SH-SY5Y (cell line): ENCODE measurements at regions not wholly inside any gene's neighbourhood (a gene's known extent, or its start where the extent isn't known, plus 50 kb on each side); places are given as distances from the start of the nearest gene placed in this dataset.

Experiments
- GATA2 ChIP-seq: IDR thresholded peaks from 2 replicates; pipeline ENCODE4 v1.6.1; 2011; ENCODE audit warnings: mild to moderate bottlenecking, low read depth, low read length
- GATA3 ChIP-seq: IDR thresholded peaks from 2 replicates; pipeline ENCODE4 v1.6.1; 2011; ENCODE audit warnings: low read depth, mild to moderate bottlenecking, low read length, moderate library complexity

DNA sequence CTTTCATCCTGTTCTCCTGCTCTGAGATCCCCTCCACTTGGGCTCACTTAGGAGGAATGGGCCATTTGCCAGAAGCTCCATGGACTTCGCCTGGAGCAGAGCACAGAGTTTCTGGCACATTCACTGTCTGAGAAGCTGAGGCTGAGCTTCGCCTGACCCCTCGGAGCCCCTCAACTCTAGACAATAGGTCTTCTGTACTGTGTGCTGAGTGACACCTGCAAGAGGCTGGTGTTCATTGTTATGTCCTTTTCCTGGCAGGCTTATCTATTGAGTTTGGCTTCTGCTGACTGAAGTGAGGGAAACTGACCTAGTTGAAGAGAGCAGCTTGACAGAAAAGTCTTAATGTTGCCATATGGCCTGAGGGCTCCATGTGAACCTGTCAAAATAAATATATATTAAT, 124.3 kb downstream of the EHF start:
- no peak for TF ChIP-seq GATA2
- no peak for TF ChIP-seq GATA3
